Keratinocyte (primary cell): ENCODE measurements at regions not wholly inside any gene's neighbourhood (a gene's known extent, or its start where the extent isn't known, plus 50 kb on each side); places are given as distances from the start of the nearest gene placed in this dataset.

Source experiments
- DNase-seq: peaks from one replicate; pipeline ENCODE4 v3.0.0-alpha.2; 2011; ENCODE audit warnings: low read depth, missing footprints, low spot score
- FAIRE-seq: peaks from 2 replicates; lab custom pipeline; 2011; peaks lifted over from hg19 to GRCh38; lab: Jason Lieb, UNC
- H2AFZ ChIP-seq: 2 replicates; pipeline ENCODE4 v1.6.0; 2012; ENCODE audit warnings: low read length, control low read depth, inconsistent platforms; ENCODE audit not compliant: control insufficient read depth
- H3K27ac ChIP-seq: 2 replicates; pipeline ENCODE4 v1.5.1; 2011; ENCODE audit warnings: low read length; ENCODE audit not compliant: control insufficient read depth, insufficient read depth
- H3K27me3 ChIP-seq: 3 replicates; pipeline ENCODE4 v1.6.0; 2011; ENCODE audit warnings: low read length; ENCODE audit not compliant: control insufficient read depth, insufficient read depth; ENCODE audit errors: extremely low read depth
- H3K36me3 ChIP-seq, 2 experiments: 2 replicates in 1 of 2; 3 replicates in 1 of 2; pipeline ENCODE4 v1.5.1; 2011; ENCODE audit warnings: low read length in 2 of 2, mild to moderate bottlenecking in 1 of 2; ENCODE audit not compliant: control insufficient read depth in 2 of 2, insufficient read depth in 2 of 2; ENCODE audit errors: extremely low read depth in 1 of 2
- H3K4me1 ChIP-seq: 3 replicates; pipeline ENCODE4 v1.5.1; 2011; ENCODE audit warnings: low read length; ENCODE audit not compliant: control insufficient read depth, insufficient read depth; ENCODE audit errors: extremely low read depth
- H3K4me2 ChIP-seq: 3 replicates; pipeline ENCODE4 v1.6.0; 2011; ENCODE audit warnings: low read depth, low read length; ENCODE audit not compliant: control insufficient read depth, insufficient read depth; ENCODE audit errors: extremely low read depth
- H3K4me3 ChIP-seq, 3 experiments: fragments of 200-600 bp in 1 of 3; sonication (generic) in 1 of 3; 2 replicates in 2 of 3; 3 replicates in 1 of 3; pipeline ENCODE4 v1.5.1; 2011 to 2016; ENCODE audit warnings: low read length in 3 of 3, mild to moderate bottlenecking in 3 of 3, control low read depth in 2 of 3, inconsistent platforms in 1 of 3, low read depth in 1 of 3, mixed read lengths in 1 of 3, mixed run types in 1 of 3, moderate library complexity in 1 of 3; ENCODE audit not compliant: control insufficient read depth in 2 of 3, insufficient read depth in 2 of 3; ENCODE audit errors: extremely low read depth in 1 of 3
- H3K79me2 ChIP-seq: 2 replicates; pipeline ENCODE4 v1.6.0; 2012; ENCODE audit warnings: low read length; ENCODE audit not compliant: control insufficient read depth, insufficient read depth
- H3K9ac ChIP-seq: 3 replicates; pipeline ENCODE4 v1.6.0; 2011; ENCODE audit warnings: low read length; ENCODE audit not compliant: control insufficient read depth, insufficient read depth; ENCODE audit errors: extremely low read depth
- H3K9me1 ChIP-seq: 3 replicates; pipeline ENCODE4 v1.6.0; 2011; ENCODE audit warnings: low read length; ENCODE audit not compliant: control insufficient read depth, insufficient read depth; ENCODE audit errors: extremely low read depth
- H3K9me3 ChIP-seq: 2 replicates; pipeline ENCODE4 v1.5.1; 2012; ENCODE audit warnings: low read depth, low read length; ENCODE audit not compliant: control insufficient read depth
- H4K20me1 ChIP-seq: 3 replicates; pipeline ENCODE4 v1.6.0; 2011; ENCODE audit warnings: low read length; ENCODE audit not compliant: control insufficient read depth, insufficient read depth; ENCODE audit errors: extremely low read depth
- EZH2 ChIP-seq: IDR thresholded peaks from one replicate; pipeline ENCODE4 v1.6.1; 2012; ENCODE audit warnings: inconsistent platforms, mild to moderate bottlenecking, low read length, moderate library complexity
- dilution Hi-C: fragments of 300-500 bp; cut with MboI; formaldehyde crosslinking; loops from one replicate; pipeline ENCODE4 v1.7.0; 2020; ENCODE audit warnings: low sequenced_read_pairs; ENCODE audit not compliant: extremely low pct_ligation_motif_present
- TF ChIP-seq, protein P1 (sequence below), 3 experiments: IDR thresholded peaks in 1 of 3; conservative IDR thresholded peaks in 1 of 3; optimal IDR thresholded peaks in 1 of 3; 2 replicates in 2 of 3; 3 replicates in 1 of 3; pipeline versions ENCODE3 to v1.5.1; 2011; ENCODE audit warnings: low read length in 3 of 3, mild to moderate bottlenecking in 3 of 3, moderate library complexity in 2 of 3, control low read depth in 1 of 3, inconsistent platforms in 1 of 3; ENCODE audit not compliant: insufficient read depth in 2 of 3; ENCODE audit errors: extremely low read depth in 1 of 3

DNA sequence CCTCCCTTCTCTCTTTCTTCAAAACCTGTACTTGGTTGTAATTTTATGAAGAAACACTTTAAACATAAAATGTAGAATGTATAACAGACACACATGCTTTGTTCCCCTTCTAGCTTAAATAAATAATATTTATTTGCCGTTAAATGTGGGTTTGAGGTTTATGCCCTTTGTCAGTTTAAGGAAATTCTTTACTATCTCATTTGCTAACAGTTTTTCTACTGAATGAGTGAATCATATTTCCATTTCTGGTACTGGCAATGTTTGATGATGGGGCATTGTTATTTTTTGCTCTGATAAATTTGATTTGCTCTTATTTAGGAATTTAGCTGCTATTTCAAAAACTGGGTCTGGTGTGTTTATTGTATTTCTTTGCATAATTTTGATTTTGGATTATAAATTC is 555.6 kb downstream of the CCDC85A start:
- FAIRE-seq: no peak
- dilution Hi-C loops: no loop called here

DNA sequence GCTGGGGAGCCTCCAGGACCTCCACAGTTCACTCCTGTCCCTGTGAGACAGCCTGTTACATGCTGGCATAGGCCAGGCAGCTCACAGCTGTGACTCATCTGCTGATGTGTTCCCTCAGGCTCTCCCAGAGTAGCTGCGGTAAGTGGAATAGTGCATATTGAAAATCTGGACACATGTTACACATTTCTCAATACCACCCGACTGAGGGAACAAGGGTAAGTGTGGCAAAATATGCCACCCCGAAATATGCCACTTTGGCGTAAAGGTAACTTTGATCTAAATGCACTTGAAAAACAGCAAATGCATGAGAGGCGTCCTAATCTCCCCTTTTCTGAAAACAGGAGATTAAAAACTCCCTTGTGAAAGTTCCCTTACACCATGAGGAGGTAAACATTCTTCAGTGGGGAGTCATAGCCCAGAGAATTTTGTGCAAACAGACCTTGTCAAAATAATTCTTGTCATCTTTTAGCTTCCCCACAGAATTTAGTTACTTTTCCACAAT is 557.9 kb downstream of the CCDC85A start:
- Histone ChIP-seq H3K36me3 (no peaks in the 10 kb centered on the region), H3K27ac (peak overlapping the region; percentile 57), H4K20me1 (no peaks in the 10 kb centered on the region), H3K4me1 (peaks cover 6% of the 10 kb centered on the region), H3K9ac (peak overlapping the region; percentile 26), H3K4me3 (peak overlapping the region in 2 of 3 experiments; percentile 29 to 36), H3K27me3 (no peaks in the 10 kb centered on the region), H3K79me2 (no peaks in the 10 kb centered on the region), H3K9me3 (no peaks in the 10 kb centered on the region), H2AFZ (peak overlapping the region; percentile 45), H3K4me2 (peak overlapping the region; percentile 79), H3K9me1 (no peaks in the 10 kb centered on the region)
- no peak for TF ChIP-seq EZH2
- TF ChIP-seq, protein P1, sequence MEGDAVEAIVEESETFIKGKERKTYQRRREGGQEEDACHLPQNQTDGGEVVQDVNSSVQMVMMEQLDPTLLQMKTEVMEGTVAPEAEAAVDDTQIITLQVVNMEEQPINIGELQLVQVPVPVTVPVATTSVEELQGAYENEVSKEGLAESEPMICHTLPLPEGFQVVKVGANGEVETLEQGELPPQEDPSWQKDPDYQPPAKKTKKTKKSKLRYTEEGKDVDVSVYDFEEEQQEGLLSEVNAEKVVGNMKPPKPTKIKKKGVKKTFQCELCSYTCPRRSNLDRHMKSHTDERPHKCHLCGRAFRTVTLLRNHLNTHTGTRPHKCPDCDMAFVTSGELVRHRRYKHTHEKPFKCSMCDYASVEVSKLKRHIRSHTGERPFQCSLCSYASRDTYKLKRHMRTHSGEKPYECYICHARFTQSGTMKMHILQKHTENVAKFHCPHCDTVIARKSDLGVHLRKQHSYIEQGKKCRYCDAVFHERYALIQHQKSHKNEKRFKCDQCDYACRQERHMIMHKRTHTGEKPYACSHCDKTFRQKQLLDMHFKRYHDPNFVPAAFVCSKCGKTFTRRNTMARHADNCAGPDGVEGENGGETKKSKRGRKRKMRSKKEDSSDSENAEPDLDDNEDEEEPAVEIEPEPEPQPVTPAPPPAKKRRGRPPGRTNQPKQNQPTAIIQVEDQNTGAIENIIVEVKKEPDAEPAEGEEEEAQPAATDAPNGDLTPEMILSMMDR (optimal IDR thresholded peaks at IDR 0.05 in 1 of 3, IDR thresholded peaks at IDR 0.05 in 1 of 3, conservative IDR thresholded peaks at IDR 0.05 in 1 of 3; ENCODE audit: extremely low read depth in 1 of 3, insufficient read depth in 2 of 3, low read length in 3 of 3): no peak
- FAIRE-seq (peak; percentile 91), DNase-seq (peak; percentile 68)
- dilution Hi-C loops: no loop called here

More for the DNA sequence above, 555.6 kb downstream of the CCDC85A start:
- no peaks in the 10 kb centered on the region for H3K36me3 ChIP-seq
- TF ChIP-seq EZH2: no peak
- TF ChIP-seq, protein P1 (optimal IDR thresholded peaks at IDR 0.05 in 1 of 3, IDR thresholded peaks at IDR 0.05 in 1 of 3, conservative IDR thresholded peaks at IDR 0.05 in 1 of 3; ENCODE audit: extremely low read depth in 1 of 3, insufficient read depth in 2 of 3, low read length in 3 of 3): no peak
- no peaks in the 10 kb centered on the region for H4K20me1 ChIP-seq
- H3K9me1 ChIP-seq: no peaks in the 10 kb centered on the region
- H3K4me2 ChIP-seq: no peak overlapping the region
- no peak for DNase-seq
- no peak overlapping the region for H3K27ac ChIP-seq
- no peak overlapping the region for H3K9ac ChIP-seq
- no peak overlapping the region for H3K4me3 ChIP-seq
- no peaks in the 10 kb centered on the region for H3K79me2 ChIP-seq
- H2AFZ ChIP-seq: no peak overlapping the region
- no peaks in the 10 kb centered on the region for H3K27me3 ChIP-seq
- peaks cover 6% of the 10 kb centered on the region for H3K4me1 ChIP-seq
- H3K9me3 ChIP-seq: no peaks in the 10 kb centered on the region
